LNCaP clone FGC (cell line): ENCODE measurements at regions not wholly inside any gene's neighbourhood (a gene's known extent, or its start where the extent isn't known, plus 50 kb on each side); places are given as distances from the start of the nearest gene placed in this dataset.

Source experiments
- DNase-seq: peaks from one replicate; pipeline ENCODE4 v3.0.0-alpha.2; 2011; ENCODE audit warnings: low read depth
- H3K4me3 ChIP-seq: 2 replicates; pipeline ENCODE4 v1.5.1; 2011; ENCODE audit warnings: mild to moderate bottlenecking, low read depth, low read length, control low read depth
- CTCF ChIP-seq: IDR thresholded peaks from 2 replicates; pipeline ENCODE4 v1.5.1; 2012; ENCODE audit warnings: mild to moderate bottlenecking; ENCODE audit not compliant: control insufficient read depth, insufficient read depth; ENCODE audit errors: extremely low read depth

DNA sequence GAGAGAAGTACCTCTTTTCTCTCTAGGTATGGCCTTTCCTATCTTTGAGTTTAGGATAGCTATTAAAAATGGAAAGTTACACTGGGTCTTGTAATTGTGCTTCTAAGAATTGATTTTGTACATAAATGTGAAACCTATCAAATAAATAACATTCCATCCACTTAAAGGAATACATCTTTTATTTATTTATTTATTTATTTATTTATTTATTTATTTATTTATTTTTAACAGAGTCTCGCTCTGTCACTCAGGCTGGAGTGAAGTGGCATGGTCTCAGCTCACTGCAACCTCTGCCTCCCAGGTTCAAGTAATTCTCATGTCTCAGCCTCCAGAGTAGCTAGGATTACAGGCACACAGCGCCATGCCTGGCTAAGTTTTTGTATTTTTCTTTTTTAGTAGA is 1114.0 kb upstream of the EEF2KMT start:
- no peak overlapping the region for H3K4me3 ChIP-seq
- TF ChIP-seq CTCF: no peak

GRCh38 chr16:6209355-6209930 is 1111.8 kb upstream of the EEF2KMT start:
- TF ChIP-seq CTCF: no peak
- no peak overlapping the region for H3K4me3 ChIP-seq
- no peak for DNase-seq

More for the DNA sequence above, 1114.0 kb upstream of the EEF2KMT start:
- no peak for DNase-seq

GRCh38 chr16:6207580-6207979 is 1110.0 kb upstream of the EEF2KMT start:
- TF ChIP-seq CTCF: no peak
- DNase-seq: no peak
- H3K4me3 ChIP-seq: no peak overlapping the region

DNA sequence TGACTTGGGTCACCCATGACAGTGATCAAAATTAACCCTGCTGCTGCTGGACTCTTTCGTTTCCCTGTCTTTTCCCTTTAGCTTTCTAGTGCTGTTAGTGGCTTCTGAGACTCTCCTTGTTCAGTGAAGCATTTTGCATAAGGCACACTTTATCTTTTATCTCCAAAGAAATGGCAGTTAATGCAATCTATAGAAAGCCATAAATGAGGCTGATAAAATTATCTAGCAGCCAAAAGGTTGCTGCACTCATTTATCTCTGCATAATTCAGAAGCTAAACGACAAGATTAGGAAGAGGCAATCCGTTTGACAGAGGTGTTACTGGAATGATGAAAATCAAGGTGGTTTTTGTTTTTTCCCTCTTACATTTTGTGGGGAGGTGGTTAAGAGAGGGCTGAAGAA is 1109.5 kb upstream of the EEF2KMT start:
- DNase-seq: no peak
- H3K4me3 ChIP-seq: no peak overlapping the region
- no peak for TF ChIP-seq CTCF

GRCh38 chr16:6206080-6206479 is 1108.5 kb upstream of the EEF2KMT start:
- peak; percentile 75 for DNase-seq
- no peak overlapping the region for H3K4me3 ChIP-seq
- TF ChIP-seq CTCF: no peak

- DNase-seq: no peak
- H3K4me3 ChIP-seq: no peak overlapping the region
- TF ChIP-seq CTCF: no peak
Measured at GRCh38 chr16:6204945-6205344, 1107.3 kb upstream of the EEF2KMT start.

- no peak for TF ChIP-seq CTCF
- H3K4me3 ChIP-seq: no peak overlapping the region
- DNase-seq: no peak
Measured at GRCh38 chr16:6200861-6201260, 1103.3 kb upstream of the EEF2KMT start.
